UCSD-AML1 (cell line): ENCODE measurements at regions not wholly inside any gene's neighbourhood (a gene's known extent, or its start where the extent isn't known, plus 50 kb on each side); places are given as distances from the start of the nearest gene placed in this dataset.

Experiments used
- DNase-seq: peaks from one replicate; lab custom pipeline; 2025; ENCODE audit not compliant: unreplicated experiment; lab: John Stamatoyannopoulos, UW

DNA sequence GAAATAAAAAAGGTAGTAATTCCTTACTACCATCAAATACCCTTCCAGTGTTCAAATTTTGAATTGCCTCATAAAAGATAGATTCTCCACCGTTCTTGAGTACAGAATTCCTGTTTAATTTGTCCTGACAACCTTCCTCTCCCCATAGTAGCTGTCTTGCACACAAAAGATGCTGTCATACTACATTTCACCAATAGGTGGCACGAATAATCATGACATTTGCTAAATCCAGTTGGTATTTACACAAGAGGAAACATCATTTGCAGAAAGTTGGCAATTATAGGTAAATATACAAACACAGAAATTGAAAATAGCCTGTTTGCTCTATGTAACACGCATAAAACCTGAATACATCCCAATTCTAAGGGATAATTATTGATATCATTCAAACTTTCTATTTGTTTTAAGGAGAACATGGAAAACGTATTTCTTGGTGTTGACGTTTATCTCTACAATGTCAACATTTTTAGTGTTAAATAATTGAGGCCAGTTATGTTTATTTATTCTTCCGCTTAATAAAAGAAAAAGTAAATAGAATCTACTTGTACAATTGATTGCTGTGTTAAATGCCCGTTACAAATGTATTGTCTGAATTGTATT, 58.3 kb upstream of the CLDN10 start:
- DNase-seq: no peak

DNA sequence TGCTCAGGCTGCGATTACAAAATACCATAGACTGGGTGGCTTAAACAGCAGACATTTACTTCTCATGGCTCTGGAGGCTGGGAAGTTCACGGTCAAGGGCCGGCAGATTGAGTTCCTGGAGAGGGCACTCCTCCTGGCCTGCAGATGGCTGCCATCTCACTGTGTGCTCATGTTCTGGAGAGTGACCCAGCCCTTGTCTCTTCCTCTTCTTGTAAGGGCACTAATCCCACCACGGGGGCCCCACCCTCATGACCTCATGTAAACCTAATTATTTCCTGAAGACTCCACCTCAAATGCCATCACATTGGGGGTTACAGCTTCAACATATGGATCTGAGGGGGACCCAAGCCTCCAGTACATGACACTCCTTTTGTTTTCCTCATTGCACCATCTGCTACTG, 56.0 kb upstream of the CLDN10 start:
- no peak for DNase-seq

GRCh38 chr13:95497381-95497807, 55.1 kb upstream of the CLDN10 start:
- DNase-seq: no peak

DNA sequence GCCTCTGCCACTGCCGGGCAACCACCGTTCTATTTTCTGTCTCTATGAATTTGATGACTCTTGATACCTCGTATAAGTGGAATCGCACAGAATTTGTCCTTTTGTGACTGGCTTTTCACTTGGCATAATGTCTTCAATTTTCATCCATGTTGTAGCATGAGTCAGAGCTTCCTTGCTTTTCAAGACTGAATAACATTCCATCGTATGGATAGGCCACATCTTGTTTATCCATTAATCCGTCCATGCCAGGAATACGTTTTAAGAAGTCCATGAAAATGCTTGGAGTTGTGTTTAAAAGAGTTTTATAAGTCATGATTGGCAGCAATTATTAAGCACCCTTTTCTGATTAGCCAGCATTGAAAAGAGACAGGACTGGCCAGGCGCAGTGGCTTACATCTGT, 53.6 kb upstream of the CLDN10 start:
- no peak for DNase-seq

DNA sequence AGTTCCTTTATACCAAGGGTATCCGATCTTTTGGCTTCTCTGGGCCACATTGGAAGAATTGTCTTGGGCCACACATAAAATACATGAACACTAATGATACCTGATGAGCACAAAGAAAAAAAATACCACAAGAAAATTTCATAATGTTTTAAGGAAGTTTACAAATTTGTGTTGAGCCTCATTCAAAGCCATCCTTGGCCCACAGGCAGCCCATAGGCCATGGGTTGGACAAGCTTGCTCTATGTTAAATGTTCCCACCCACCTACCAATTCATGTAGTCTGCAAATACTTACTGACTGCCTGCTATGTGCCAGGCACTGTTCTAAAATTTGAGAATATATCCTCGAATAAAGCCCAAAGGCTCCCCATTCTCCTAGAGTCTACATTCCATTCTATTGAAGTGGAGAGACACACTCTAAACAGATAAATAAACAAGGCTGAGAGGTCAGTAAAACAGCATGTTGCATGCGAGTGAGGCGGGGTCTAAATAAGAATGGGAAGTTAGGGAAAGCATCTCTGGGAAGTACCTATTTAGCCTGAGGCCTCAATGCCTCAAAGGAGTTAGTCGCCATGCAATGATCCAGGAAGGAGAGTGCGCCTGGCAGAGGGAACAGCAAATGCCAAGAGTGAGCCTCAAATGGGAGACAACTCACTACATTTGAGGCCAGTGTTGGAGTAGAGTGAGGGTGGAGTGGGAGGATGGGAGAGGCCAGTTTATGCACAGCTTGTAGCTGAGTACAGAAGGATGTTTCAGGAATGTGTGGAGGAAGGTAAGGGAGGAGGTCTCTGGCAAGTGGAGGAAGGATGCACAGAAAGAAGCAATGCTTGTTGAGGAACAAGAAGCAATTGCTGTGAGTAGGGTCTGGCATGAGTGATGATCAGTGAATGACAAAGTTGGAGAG, 52.5 kb upstream of the CLDN10 start:
- no peak for DNase-seq

- no peak for DNase-seq
Measured at GRCh38 chr13:95502216-95502615, 50.3 kb upstream of the CLDN10 start.
